ENCODE measurements at regions not wholly inside any gene's neighbourhood (a gene's known extent, or its start where the extent isn't known, plus 50 kb on each side); places are given as distances from the start of the nearest gene placed in this dataset.
"Not testable (repeated sequence)": the region's sequence is repeated elsewhere in the genome, so short reads cannot be mapped to it uniquely, and the experiment has no call there.

DNA sequence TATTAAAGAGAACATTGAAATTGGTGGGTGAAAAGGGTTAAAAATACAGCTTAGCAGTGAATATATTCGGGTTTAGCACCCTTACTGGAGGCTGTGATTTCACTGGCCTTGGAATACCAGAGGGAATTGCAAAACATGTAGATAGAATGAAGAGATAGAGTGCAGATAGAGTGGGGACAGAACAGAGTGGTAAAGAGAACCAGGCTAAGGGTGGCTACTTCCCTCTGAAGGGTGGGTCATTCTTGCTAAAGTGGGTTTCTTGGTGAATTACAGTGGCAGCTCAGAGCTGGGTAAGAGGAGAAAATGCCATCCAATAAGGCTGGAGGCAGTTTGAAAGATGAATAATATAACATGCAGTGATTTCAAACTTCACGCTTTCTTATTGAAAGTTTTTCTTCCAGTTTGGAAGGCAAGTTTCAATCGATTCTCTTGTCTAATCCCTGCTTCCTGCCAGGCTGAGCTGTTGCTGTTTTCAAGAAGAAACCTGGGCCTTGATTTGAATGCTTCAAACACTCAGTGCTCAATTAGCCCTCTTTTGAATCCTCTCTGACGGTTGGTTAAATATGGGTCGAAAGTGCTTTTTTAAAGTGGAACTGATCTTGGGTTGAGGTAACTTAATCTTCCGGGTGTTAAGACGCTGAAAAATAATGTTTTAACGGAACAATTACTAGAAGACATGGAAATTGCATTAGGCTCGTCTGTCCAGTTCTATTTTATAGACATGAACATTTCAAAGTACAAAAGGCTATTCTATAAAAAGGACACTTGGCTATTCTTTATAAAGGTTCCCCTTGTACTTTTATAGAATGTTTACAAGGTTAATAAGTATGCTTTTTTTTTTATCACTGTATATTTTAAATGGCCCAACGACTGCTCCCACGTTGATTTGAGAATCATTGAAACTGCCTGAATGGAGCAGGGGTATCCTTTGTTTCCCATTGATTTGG lies 203.3 kb downstream of the BCAS1 start:
- no peak for DNase-seq (ENCODE audit: low read depth)
- H3K4me3 ChIP-seq (ENCODE audit: low read depth, low read length): peak overlapping the region; percentile 33
- TF ChIP-seq, protein P1, sequence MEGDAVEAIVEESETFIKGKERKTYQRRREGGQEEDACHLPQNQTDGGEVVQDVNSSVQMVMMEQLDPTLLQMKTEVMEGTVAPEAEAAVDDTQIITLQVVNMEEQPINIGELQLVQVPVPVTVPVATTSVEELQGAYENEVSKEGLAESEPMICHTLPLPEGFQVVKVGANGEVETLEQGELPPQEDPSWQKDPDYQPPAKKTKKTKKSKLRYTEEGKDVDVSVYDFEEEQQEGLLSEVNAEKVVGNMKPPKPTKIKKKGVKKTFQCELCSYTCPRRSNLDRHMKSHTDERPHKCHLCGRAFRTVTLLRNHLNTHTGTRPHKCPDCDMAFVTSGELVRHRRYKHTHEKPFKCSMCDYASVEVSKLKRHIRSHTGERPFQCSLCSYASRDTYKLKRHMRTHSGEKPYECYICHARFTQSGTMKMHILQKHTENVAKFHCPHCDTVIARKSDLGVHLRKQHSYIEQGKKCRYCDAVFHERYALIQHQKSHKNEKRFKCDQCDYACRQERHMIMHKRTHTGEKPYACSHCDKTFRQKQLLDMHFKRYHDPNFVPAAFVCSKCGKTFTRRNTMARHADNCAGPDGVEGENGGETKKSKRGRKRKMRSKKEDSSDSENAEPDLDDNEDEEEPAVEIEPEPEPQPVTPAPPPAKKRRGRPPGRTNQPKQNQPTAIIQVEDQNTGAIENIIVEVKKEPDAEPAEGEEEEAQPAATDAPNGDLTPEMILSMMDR (IDR thresholded peaks at IDR 0.05; ENCODE audit: control insufficient read depth, extremely low read depth, insufficient read depth): no peak

DNA sequence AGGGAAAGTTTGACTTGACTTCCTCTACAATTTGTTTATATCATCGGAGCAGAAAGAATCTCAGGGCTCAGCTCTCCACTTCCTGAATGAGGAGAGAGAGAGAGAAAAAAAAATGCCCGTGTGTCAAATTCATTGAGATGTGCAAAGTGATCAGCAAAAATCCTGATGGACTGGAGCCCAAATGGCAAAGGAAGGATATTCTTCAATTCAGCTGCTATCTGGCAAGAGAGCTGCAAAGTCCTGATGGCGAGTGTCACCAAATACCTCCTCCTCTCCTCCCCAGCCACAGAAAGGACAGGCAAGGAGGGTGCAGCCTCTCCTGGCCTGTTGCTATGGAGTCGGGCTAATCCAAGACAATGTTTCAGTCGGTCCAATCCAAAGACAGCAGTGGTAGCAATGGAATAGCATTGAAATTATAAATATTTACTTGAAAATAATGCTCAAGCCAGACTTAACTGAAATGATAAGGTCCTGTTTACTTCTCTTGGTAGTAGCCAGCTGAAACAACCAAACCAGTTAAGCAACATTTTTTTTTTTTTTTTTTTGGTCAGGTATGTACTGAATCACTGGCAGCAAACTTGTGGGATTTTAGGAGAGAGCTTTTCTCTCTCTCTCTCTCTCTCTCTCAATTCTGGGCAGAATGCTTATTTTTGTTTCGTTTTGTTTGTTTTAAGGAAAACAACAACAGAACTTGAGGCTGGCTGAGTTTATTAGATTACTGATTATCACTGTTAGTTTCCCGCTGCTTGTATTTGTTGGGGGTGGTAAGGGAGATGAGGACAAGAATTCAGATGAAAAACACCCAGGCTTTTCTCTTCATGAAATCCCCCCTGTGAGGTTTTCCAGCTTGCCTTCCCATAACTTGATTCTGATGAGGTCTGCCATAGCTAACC lies 204.2 kb downstream of the BCAS1 start:
- DNase-seq (ENCODE audit: low read depth): peak; percentile 91
- TF ChIP-seq, protein P1 (IDR thresholded peaks at IDR 0.05; ENCODE audit: control insufficient read depth, extremely low read depth, insufficient read depth): no peak
- H3K4me3 ChIP-seq (ENCODE audit: low read depth, low read length): peak overlapping the region; percentile 33

DNA sequence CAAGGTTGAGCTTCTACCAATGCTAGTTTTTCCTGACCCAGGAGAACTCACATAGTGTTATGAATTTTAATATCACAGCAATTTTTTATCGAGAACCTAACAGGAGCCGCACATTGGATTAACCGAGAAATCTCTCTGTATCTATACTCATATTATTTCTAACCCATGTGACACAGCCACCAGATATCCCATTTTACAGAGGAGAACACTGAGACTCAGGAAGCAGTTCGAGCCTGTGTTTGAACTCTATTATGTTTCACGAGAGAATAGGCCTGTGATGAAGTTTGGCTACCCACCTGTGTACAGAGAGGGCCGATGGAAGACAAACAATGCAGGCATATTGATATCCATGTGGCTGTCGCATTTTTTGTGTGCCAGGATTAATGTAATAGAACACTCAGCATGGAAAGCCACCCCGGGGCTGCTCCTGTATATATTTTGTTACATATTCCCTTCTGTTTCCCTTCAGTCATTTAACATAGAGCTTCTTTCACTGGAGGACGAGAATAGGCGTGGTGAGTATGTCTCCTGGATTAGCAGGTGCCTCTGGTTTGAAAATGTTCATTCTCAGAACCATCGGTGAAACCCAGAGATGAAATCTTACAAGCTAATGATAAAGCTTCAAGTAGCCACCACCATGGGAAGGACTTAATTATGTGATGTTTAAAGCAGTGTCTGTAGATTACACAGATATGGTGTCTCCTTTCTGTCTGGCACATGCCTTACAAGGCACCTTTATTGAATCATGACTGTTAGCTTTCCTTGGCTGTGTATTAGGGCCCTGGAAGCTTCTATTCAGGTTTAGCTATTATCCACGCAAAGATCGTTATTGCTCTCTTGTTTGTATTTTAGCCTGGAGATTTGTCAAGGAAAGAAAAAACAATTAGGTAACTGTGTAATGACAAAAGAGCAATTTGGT lies 205.4 kb downstream of the BCAS1 start:
- not testable (repeated sequence) for DNase-seq (ENCODE audit: low read depth)
- peak overlapping the region; percentile 19; the same call in 1 of the 2 replicates for H3K4me3 ChIP-seq (ENCODE audit: low read depth, low read length)

DNA sequence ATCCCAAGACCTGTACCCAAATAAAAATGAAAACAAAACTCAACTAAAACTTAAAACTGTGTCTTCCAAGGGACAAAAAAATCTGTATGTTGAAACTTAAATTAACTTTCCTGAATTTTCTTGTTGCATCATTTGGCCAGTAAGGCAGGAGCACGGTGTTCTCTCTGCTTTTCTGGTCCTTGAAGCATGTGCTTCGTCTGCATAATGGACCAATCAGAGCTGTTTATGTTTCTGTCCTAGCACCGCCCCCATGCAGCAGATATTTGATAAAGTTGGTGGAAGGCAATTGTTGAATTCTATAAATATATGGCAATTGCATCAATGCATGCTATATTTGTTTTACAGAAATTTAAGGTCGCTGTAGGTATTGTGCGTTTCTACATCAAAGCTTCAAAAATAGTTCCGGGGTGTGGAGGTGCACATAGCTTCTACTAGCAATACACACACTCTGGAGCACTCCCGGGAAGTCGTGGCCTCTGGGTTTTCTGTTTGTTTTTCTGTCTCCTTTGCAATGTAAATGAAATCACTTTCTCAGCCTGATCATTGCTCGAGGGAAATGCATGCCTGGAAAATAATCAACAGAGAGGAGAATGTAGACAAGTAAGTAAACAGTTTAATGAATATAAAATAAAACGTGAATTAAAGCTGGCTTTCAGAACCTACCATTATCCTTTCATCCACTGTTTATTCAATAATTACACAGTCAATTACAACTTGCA lies 206.3 kb downstream of the BCAS1 start:
- DNase-seq (ENCODE audit: low read depth): peak; percentile 75
- H3K4me3 ChIP-seq (ENCODE audit: low read depth, low read length): not testable (repeated sequence)

DNA sequence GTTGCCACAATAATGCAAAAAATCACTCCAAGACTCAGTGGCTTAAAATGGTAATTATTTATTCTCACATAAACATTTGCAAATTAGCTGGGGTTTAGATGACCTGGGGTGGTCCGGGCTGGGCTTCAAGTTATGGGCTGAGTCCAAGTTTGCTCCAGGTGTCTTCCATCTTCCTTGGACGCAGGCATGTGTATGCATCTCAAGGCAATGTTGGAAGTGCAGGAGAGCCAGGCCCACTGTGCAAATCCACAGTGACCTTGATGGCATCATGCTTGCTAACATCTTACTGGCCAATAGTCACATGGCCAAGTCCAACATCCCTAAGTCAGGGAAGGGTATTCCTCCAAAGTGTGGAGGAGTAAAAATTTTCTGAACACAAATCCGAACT lies 206.9 kb downstream of the BCAS1 start:
- H3K4me3 ChIP-seq (ENCODE audit: low read depth, low read length); DNase-seq (ENCODE audit: low read depth): not testable (repeated sequence)

DNA sequence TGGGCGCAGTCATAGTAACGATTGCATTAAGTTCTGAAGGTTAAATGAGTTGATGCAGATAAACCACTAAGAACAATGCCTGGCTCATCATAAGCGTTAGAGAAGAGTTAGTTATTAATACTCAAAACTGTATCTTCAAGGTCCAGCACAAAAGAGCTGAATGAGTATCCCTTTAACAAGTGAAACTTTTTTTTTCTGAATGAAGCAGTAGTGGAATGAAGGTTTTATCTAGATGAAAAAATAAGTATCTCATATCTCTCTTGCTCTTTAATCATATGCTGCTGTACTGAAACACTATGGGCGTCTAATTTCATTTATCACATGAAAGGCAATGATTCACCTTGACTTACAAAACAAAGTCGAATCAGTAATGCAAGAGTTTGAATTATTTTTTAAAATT lies 207.4 kb downstream of the BCAS1 start:
- H3K4me3 ChIP-seq (ENCODE audit: low read depth, low read length); DNase-seq (ENCODE audit: low read depth): not testable (repeated sequence)

DNA sequence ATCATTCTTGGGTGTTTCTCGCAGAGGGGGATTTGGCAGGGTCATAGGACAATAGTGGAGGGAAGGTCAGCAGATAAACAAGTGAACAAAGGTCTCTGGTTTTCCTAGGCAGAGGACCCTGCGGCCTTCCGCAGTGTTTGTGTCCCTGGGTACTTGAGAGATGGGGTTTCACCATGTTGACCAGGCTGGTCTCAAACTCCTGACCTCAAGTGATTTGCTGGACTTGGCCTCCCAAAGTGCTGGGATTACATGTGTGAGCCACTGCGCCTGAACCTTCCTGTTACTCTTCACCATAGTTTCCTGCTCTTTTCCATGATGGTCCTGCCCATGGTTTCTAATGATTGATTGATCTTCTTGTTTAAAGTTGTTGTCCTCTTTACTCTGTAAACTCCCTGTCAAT lies 207.9 kb downstream of the BCAS1 start:
- not testable (repeated sequence) for H3K4me3 ChIP-seq (ENCODE audit: low read depth, low read length); DNase-seq (ENCODE audit: low read depth)

DNA sequence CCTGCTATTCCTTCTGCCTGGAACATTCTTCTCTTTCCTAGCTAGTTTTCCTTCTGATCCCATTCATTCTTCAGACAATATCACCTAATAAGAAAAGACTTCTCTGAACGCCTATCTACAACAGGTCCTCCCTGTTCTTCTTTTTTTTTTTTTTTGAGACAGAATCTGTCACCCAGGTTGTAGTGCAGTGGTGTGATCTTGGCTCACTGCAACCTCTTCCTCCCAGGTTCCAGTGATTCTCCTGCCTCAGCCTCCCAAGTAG lies 208.3 kb downstream of the BCAS1 start:
- not testable (repeated sequence) for H3K4me3 ChIP-seq (ENCODE audit: low read depth, low read length); DNase-seq (ENCODE audit: low read depth)

DNA sequence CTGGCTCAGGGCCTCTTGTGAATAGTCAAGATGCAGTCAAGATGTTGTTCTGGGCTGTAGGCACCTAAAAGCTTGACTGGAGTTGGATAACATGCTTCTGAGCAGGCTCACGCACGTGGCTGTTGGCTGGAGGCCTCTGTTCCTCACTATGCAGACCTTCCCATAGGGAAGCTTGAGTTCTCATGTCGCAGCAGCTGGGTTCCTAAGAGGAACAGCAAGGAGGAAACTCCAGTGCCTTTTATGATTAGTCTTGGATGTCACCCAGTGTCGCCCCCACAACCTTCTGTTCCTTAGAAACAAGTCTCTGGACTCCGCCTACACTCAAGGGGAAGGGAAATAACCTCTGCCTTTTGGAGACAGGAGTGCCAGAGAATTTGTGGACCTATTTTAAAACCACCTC lies 210.7 kb downstream of the BCAS1 start:
- DNase-seq (ENCODE audit: low read depth): no peak
- TF ChIP-seq, protein P1 (IDR thresholded peaks at IDR 0.05; ENCODE audit: control insufficient read depth, extremely low read depth, insufficient read depth): no peak
- H3K4me3 ChIP-seq (ENCODE audit: low read depth, low read length): no peak overlapping the region

DNA sequence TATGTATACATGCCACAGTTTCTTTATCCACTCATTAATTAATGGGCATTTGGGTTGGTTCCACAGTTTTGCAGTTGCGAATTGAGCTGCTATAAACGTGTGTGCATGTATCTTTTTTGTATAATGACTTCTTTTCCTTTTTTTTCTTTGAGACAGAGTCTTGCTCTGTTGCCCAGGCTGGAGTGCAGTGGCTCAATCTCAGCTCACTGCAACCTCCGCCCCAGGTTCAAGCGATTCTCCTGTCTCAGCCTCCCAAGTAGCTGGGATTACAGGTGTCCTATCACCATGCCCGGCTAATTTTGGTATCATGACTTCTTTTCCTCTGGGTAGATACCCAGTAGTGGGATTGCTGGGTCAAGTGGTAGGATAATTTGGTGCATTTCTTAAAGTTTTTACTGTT lies 211.4 kb downstream of the BCAS1 start:
- not testable (repeated sequence) for DNase-seq (ENCODE audit: low read depth); H3K4me3 ChIP-seq (ENCODE audit: low read depth, low read length)

DNA sequence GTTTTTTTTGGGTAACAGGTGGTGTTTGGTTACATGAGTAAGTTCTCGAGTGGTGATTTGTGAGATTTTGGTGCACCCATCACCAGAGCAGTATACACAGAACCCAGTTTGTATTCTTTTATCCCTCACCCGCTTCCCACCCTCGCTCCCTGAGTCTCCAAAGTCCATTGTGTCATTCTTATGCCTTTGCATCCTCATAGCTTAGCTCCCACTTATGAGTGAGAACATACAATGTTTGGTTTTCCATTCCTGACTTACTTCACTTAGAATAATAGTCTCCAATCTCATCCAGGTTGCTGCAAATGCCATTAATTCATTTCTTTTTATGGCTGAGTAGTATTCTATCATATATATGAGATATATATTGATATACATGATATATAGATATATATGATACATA lies 211.9 kb downstream of the BCAS1 start:
- H3K4me3 ChIP-seq (ENCODE audit: low read depth, low read length); DNase-seq (ENCODE audit: low read depth): not testable (repeated sequence)

All from LNCaP clone FGC (cell line).